ENCODE measurements at regions not wholly inside any gene's neighbourhood (a gene's known extent, or its start where the extent isn't known, plus 50 kb on each side); places are given as distances from the start of the nearest gene placed in this dataset.

- no peak for DNase-seq
- H4K5ac ChIP-seq (ENCODE audit: low read length), result no peak overlapping the region
- H3K27me3 ChIP-seq (ENCODE audit: insufficient read depth, low read length, poor library complexity), result no peaks in the 10 kb centered on the region
- H3K4me1 ChIP-seq (ENCODE audit: control insufficient read depth, low read depth, low read length), result no peaks in the 10 kb centered on the region
- no peaks in the 10 kb centered on the region for H3K36me3 ChIP-seq (ENCODE audit: control insufficient read depth, insufficient read depth, low read length)
- H2BK120ac ChIP-seq (ENCODE audit: low read depth, low read length), result no peak overlapping the region
- no peak overlapping the region for H3K4ac ChIP-seq (ENCODE audit: low read depth, low read length)
- H3K56ac ChIP-seq (ENCODE audit: low read length), result no peak overlapping the region
- H3K27ac ChIP-seq (ENCODE audit: low read depth, low read length), result no peak overlapping the region
- no peak overlapping the region for H2AK5ac ChIP-seq (ENCODE audit: low read length)
- H2BK15ac ChIP-seq (replicated peaks; ENCODE audit: low read depth), result no peak overlapping the region
- no peaks in the 10 kb centered on the region for H3K79me1 ChIP-seq (ENCODE audit: low read length)
- no peak overlapping the region for H3K18ac ChIP-seq (ENCODE audit: low read length)
- no peaks in the 10 kb centered on the region for H3K79me2 ChIP-seq (ENCODE audit: control insufficient read depth, insufficient read depth, low read length)
- no CpG with 5 or more reads among the region's 2 CpGs for WGBS (ENCODE audit: extremely low coverage, insufficient coverage, low lambda C conversion rate)
- H4K8ac ChIP-seq (ENCODE audit: low read depth, low read length), result no peak overlapping the region
- no peak overlapping the region for H3K4me3 ChIP-seq (ENCODE audit: low read length)
- H3K23ac ChIP-seq (ENCODE audit: low read length), result no peak overlapping the region
- no peak overlapping the region for H2BK5ac ChIP-seq (ENCODE audit: low read length)
- no peak overlapping the region for H3K9ac ChIP-seq (ENCODE audit: low read length)
- H3K4me2 ChIP-seq (ENCODE audit: low read length), result no peak overlapping the region
Measured at GRCh38 chr11:25319127-25319526, 822.3 kb downstream of the LUZP2 start.

- Histone ChIP-seq H3K4me3 (ENCODE audit: low read length) (no peak overlapping the region), H3K23ac (ENCODE audit: low read length) (no peak overlapping the region), H3K18ac (ENCODE audit: low read length) (no peak overlapping the region), H3K9ac (ENCODE audit: low read length) (no peak overlapping the region), H2AK5ac (ENCODE audit: low read length) (no peak overlapping the region), H3K4me1 (ENCODE audit: control insufficient read depth, low read depth, low read length) (no peaks in the 10 kb centered on the region), H3K4me2 (ENCODE audit: low read length) (no peak overlapping the region), H4K5ac (ENCODE audit: low read length) (no peak overlapping the region), H3K56ac (ENCODE audit: low read length) (no peak overlapping the region), H2BK5ac (ENCODE audit: low read length) (no peak overlapping the region), H3K4ac (ENCODE audit: low read depth, low read length) (no peak overlapping the region), H3K79me1 (ENCODE audit: low read length) (no peaks in the 10 kb centered on the region), H2BK120ac (ENCODE audit: low read depth, low read length) (no peak overlapping the region), H2BK15ac (replicated peaks; ENCODE audit: low read depth) (no peak overlapping the region), H4K8ac (ENCODE audit: low read depth, low read length) (no peak overlapping the region), H3K27me3 (ENCODE audit: insufficient read depth, low read length, poor library complexity) (no peaks in the 10 kb centered on the region), H3K27ac (ENCODE audit: low read depth, low read length) (no peak overlapping the region), H3K79me2 (ENCODE audit: control insufficient read depth, insufficient read depth, low read length) (no peaks in the 10 kb centered on the region), H3K36me3 (ENCODE audit: control insufficient read depth, insufficient read depth, low read length) (no peaks in the 10 kb centered on the region)
- DNase-seq, result no peak
- 100% methylated on average over 1 of the region's 4 CpGs for whole genome bisulfite sequencing (ENCODE audit: extremely low coverage, insufficient coverage, low lambda C conversion rate)
Measured at GRCh38 chr11:25327656-25328055, 830.8 kb downstream of the LUZP2 start.

GRCh38 chr11:25339281-25339680 is 842.4 kb downstream of the LUZP2 start:
- WGBS (ENCODE audit: extremely low coverage, insufficient coverage, low lambda C conversion rate), result no CpG with 5 or more reads among the region's 4 CpGs
- no peak overlapping the region for H2AK5ac ChIP-seq (ENCODE audit: low read length)
- H3K27me3 ChIP-seq (ENCODE audit: insufficient read depth, low read length, poor library complexity), result no peaks in the 10 kb centered on the region
- no peaks in the 10 kb centered on the region for H3K79me2 ChIP-seq (ENCODE audit: control insufficient read depth, insufficient read depth, low read length)
- no peak overlapping the region for H4K5ac ChIP-seq (ENCODE audit: low read length)
- H2BK120ac ChIP-seq (ENCODE audit: low read depth, low read length), result no peak overlapping the region
- H3K4ac ChIP-seq (ENCODE audit: low read depth, low read length), result no peak overlapping the region
- H3K4me3 ChIP-seq (ENCODE audit: low read length), result no peak overlapping the region
- DNase-seq, result no peak
- no peak overlapping the region for H3K27ac ChIP-seq (ENCODE audit: low read depth, low read length)
- H2BK15ac ChIP-seq (replicated peaks; ENCODE audit: low read depth), result no peak overlapping the region
- no peak overlapping the region for H2BK5ac ChIP-seq (ENCODE audit: low read length)
- no peak overlapping the region for H4K8ac ChIP-seq (ENCODE audit: low read depth, low read length)
- no peaks in the 10 kb centered on the region for H3K4me1 ChIP-seq (ENCODE audit: control insufficient read depth, low read depth, low read length)
- no peak overlapping the region for H3K9ac ChIP-seq (ENCODE audit: low read length)
- no peaks in the 10 kb centered on the region for H3K79me1 ChIP-seq (ENCODE audit: low read length)
- no peak overlapping the region for H3K56ac ChIP-seq (ENCODE audit: low read length)
- H3K4me2 ChIP-seq (ENCODE audit: low read length), result no peak overlapping the region
- H3K36me3 ChIP-seq (ENCODE audit: control insufficient read depth, insufficient read depth, low read length), result no peaks in the 10 kb centered on the region
- H3K23ac ChIP-seq (ENCODE audit: low read length), result no peak overlapping the region
- H3K18ac ChIP-seq (ENCODE audit: low read length), result no peak overlapping the region

- H3K27ac ChIP-seq (ENCODE audit: low read depth, low read length), result no peak overlapping the region
- H2BK15ac ChIP-seq (replicated peaks; ENCODE audit: low read depth), result no peak overlapping the region
- no peak overlapping the region for H4K8ac ChIP-seq (ENCODE audit: low read depth, low read length)
- no peaks in the 10 kb centered on the region for H3K27me3 ChIP-seq (ENCODE audit: insufficient read depth, low read length, poor library complexity)
- no peak overlapping the region for H2BK120ac ChIP-seq (ENCODE audit: low read depth, low read length)
- no peak overlapping the region for H3K4me2 ChIP-seq (ENCODE audit: low read length)
- no peak overlapping the region for H2AK5ac ChIP-seq (ENCODE audit: low read length)
- H3K18ac ChIP-seq (ENCODE audit: low read length), result no peak overlapping the region
- H2BK5ac ChIP-seq (ENCODE audit: low read length), result no peak overlapping the region
- no peak overlapping the region for H3K4ac ChIP-seq (ENCODE audit: low read depth, low read length)
- H3K23ac ChIP-seq (ENCODE audit: low read length), result no peak overlapping the region
- no peaks in the 10 kb centered on the region for H3K79me1 ChIP-seq (ENCODE audit: low read length)
- H4K5ac ChIP-seq (ENCODE audit: low read length), result no peak overlapping the region
- no CpG with 5 or more reads among the region's 1 CpG for WGBS (ENCODE audit: extremely low coverage, insufficient coverage, low lambda C conversion rate)
- DNase-seq, result peak; percentile 28
- H3K56ac ChIP-seq (ENCODE audit: low read length), result peak overlapping the region; percentile 39
- no peaks in the 10 kb centered on the region for H3K79me2 ChIP-seq (ENCODE audit: control insufficient read depth, insufficient read depth, low read length)
- H3K9ac ChIP-seq (ENCODE audit: low read length), result no peak overlapping the region
- H3K4me1 ChIP-seq (ENCODE audit: control insufficient read depth, low read depth, low read length), result no peaks in the 10 kb centered on the region
- H3K36me3 ChIP-seq (ENCODE audit: control insufficient read depth, insufficient read depth, low read length), result no peaks in the 10 kb centered on the region
- H3K4me3 ChIP-seq (ENCODE audit: low read length), result no peak overlapping the region
Measured at GRCh38 chr11:25349537-25349936, 852.7 kb downstream of the LUZP2 start.

- H3K79me1 ChIP-seq (ENCODE audit: low read length), result no peaks in the 10 kb centered on the region
- no peak overlapping the region for H3K27ac ChIP-seq (ENCODE audit: low read depth, low read length)
- peak overlapping the region; percentile 56 for H3K18ac ChIP-seq (ENCODE audit: low read length)
- H2BK15ac ChIP-seq (replicated peaks; ENCODE audit: low read depth), result no peak overlapping the region
- H3K36me3 ChIP-seq (ENCODE audit: control insufficient read depth, insufficient read depth, low read length), result no peaks in the 10 kb centered on the region
- H3K4me3 ChIP-seq (ENCODE audit: low read length), result no peak overlapping the region
- DNase-seq, result no peak
- H4K8ac ChIP-seq (ENCODE audit: low read depth, low read length), result no peak overlapping the region
- H3K9ac ChIP-seq (ENCODE audit: low read length), result no peak overlapping the region
- H2BK5ac ChIP-seq (ENCODE audit: low read length), result no peak overlapping the region
- no peak overlapping the region for H3K4ac ChIP-seq (ENCODE audit: low read depth, low read length)
- H2BK120ac ChIP-seq (ENCODE audit: low read depth, low read length), result no peak overlapping the region
- no peaks in the 10 kb centered on the region for H3K27me3 ChIP-seq (ENCODE audit: insufficient read depth, low read length, poor library complexity)
- no peaks in the 10 kb centered on the region for H3K79me2 ChIP-seq (ENCODE audit: control insufficient read depth, insufficient read depth, low read length)
- no peaks in the 10 kb centered on the region for H3K4me1 ChIP-seq (ENCODE audit: control insufficient read depth, low read depth, low read length)
- no CpG with 5 or more reads among the region's 9 CpGs for WGBS (ENCODE audit: extremely low coverage, insufficient coverage, low lambda C conversion rate)
- no peak overlapping the region for H3K23ac ChIP-seq (ENCODE audit: low read length)
- no peak overlapping the region for H3K56ac ChIP-seq (ENCODE audit: low read length)
- no peak overlapping the region for H2AK5ac ChIP-seq (ENCODE audit: low read length)
- no peak overlapping the region for H4K5ac ChIP-seq (ENCODE audit: low read length)
- H3K4me2 ChIP-seq (ENCODE audit: low read length), result no peak overlapping the region
Measured at GRCh38 chr11:25350899-25351803, 854.3 kb downstream of the LUZP2 start.

- Histone ChIP-seq H3K23ac (ENCODE audit: low read length) (no peak overlapping the region), H3K27ac (ENCODE audit: low read depth, low read length) (no peak overlapping the region), H4K5ac (ENCODE audit: low read length) (no peak overlapping the region), H3K56ac (ENCODE audit: low read length) (no peak overlapping the region), H2AK5ac (ENCODE audit: low read length) (no peak overlapping the region), H2BK15ac (replicated peaks; ENCODE audit: low read depth) (no peak overlapping the region), H3K27me3 (ENCODE audit: insufficient read depth, low read length, poor library complexity) (no peaks in the 10 kb centered on the region), H2BK5ac (ENCODE audit: low read length) (no peak overlapping the region), H3K4ac (ENCODE audit: low read depth, low read length) (no peak overlapping the region), H3K4me1 (ENCODE audit: control insufficient read depth, low read depth, low read length) (no peaks in the 10 kb centered on the region), H2BK120ac (ENCODE audit: low read depth, low read length) (no peak overlapping the region), H3K4me2 (ENCODE audit: low read length) (no peak overlapping the region), H3K9ac (ENCODE audit: low read length) (no peak overlapping the region), H3K18ac (ENCODE audit: low read length) (no peak overlapping the region), H4K8ac (ENCODE audit: low read depth, low read length) (no peak overlapping the region), H3K79me2 (ENCODE audit: control insufficient read depth, insufficient read depth, low read length) (no peaks in the 10 kb centered on the region), H3K36me3 (ENCODE audit: control insufficient read depth, insufficient read depth, low read length) (no peaks in the 10 kb centered on the region), H3K79me1 (ENCODE audit: low read length) (no peaks in the 10 kb centered on the region), H3K4me3 (ENCODE audit: low read length) (no peak overlapping the region)
- WGBS (ENCODE audit: extremely low coverage, insufficient coverage, low lambda C conversion rate), result no CpG with 5 or more reads among the region's 2 CpGs
- no peak for DNase-seq
Measured at GRCh38 chr11:25357133-25357532, 860.3 kb downstream of the LUZP2 start.

All from mesendoderm (in vitro differentiated cells).